ENCODE measurements at regions not wholly inside any gene's neighbourhood (a gene's known extent, or its start where the extent isn't known, plus 50 kb on each side); places are given as distances from the start of the nearest gene placed in this dataset.

- Mint-ChIP-seq H3K4me3 (no peak overlapping the region), H3K27me3 (no peaks in the 10 kb centered on the region), H3K4me1 (no peaks in the 10 kb centered on the region), H3K9me3 (ENCODE audit: insufficient read depth) (peaks cover 6% of the 10 kb centered on the region), H3K27ac (no peak overlapping the region)
- no peaks in the 10 kb centered on the region for H3K79me2 ChIP-seq (ENCODE audit: control insufficient read depth, insufficient read depth, low read length)
- H3K27me3 ChIP-seq (replicated peaks in 1 of 4; ENCODE audit: control extremely low read depth in 1 of 4, control insufficient read depth in 3 of 4, insufficient read depth in 4 of 4, low read length in 3 of 4), result no peaks in the 10 kb centered on the region
- H3K9me3 ChIP-seq (ENCODE audit: control extremely low read depth in 1 of 3, control insufficient read depth in 2 of 3, insufficient read depth in 1 of 3, low read length in 2 of 3), result no peaks in the 10 kb centered on the region
- 92% methylated on average over 1 of the region's 1 CpG for WGBS (ENCODE audit: insufficient coverage)
- ChIA-PET CTCF (no interaction called here), POLR2A (no interaction called here)
- H2AFZ ChIP-seq (ENCODE audit: insufficient read depth, low read depth, low read length, poor library complexity, severe bottlenecking), result no peak overlapping the region
- H3K4me2 ChIP-seq (replicated peaks; ENCODE audit: low read depth, low read length, poor library complexity, severe bottlenecking), result no peak overlapping the region
- DNase-seq (no peak), ATAC-seq (ENCODE audit: low read depth) (no peak)
- no peaks in the 10 kb centered on the region for H3K4me1 ChIP-seq (ENCODE audit: control insufficient read depth in 2 of 2, insufficient read depth in 2 of 2, low read length in 2 of 2)
- H3K9ac ChIP-seq (ENCODE audit: low read length), result no peak overlapping the region
- H3K36me3 ChIP-seq (replicated peaks in 1 of 2; ENCODE audit: control extremely low read depth in 1 of 2, control insufficient read depth in 1 of 2, extremely low read depth in 1 of 2, insufficient read depth in 2 of 2, low read length in 1 of 2), result no peaks in the 10 kb centered on the region
- H4K20me1 ChIP-seq (ENCODE audit: control insufficient read depth, insufficient read depth, low read length, poor library complexity, severe bottlenecking), result no peaks in the 10 kb centered on the region
- intact Hi-C loops (cut with micrococcal nuclease), result no loop called here
- TF ChIP-seq CTCF (IDR thresholded peaks at IDR 0.05) (no peak), EZH2 (IDR thresholded peaks at IDR 0.05; ENCODE audit: borderline replicate concordance, insufficient read depth, low read depth, low read length, poor library complexity, severe bottlenecking) (no peak)
- no peak overlapping the region for H3K27ac ChIP-seq (ENCODE audit: low read length in 2 of 2)
- H3K4me3 ChIP-seq (ENCODE audit: control extremely low read depth in 1 of 5, extremely low read depth in 1 of 5, insufficient read depth in 1 of 5, low read depth in 2 of 5, low read length in 4 of 5), result no peak overlapping the region
Observed at GRCh38 chr13:56681404-56681803, 459.3 kb upstream of the PRR20A start.

DNA sequence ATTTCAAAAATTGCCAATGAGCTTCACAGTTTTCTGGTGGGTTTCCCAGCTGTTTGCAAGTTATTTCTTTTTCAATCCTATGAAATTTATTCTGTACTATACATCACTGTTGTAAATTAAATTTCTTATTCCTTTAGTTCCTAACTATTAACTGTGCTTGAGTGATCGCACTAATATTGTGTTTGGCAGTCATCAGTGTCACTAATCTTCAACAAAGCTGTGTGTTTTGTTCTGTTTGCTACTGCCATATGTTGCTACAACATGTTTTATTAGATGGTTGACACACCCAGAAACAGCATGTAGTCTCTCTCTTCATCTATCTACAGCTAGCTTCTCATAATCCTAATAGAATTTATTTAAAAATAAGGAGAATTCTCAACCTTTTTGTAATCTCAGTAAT lies 453.6 kb upstream of the PRR20A start:
- intact Hi-C loops (cut with micrococcal nuclease), result no loop called here
- H3K4me1 ChIP-seq (ENCODE audit: control insufficient read depth in 2 of 2, insufficient read depth in 2 of 2, low read length in 2 of 2), result no peaks in the 10 kb centered on the region
- Mint-ChIP-seq H3K4me1 (no peaks in the 10 kb centered on the region), H3K27ac (no peak overlapping the region), H3K4me3 (no peak overlapping the region), H3K27me3 (no peaks in the 10 kb centered on the region), H3K9me3 (ENCODE audit: insufficient read depth) (peaks cover 6% of the 10 kb centered on the region)
- H3K27ac ChIP-seq (ENCODE audit: low read length in 2 of 2), result no peak overlapping the region
- TF ChIP-seq EZH2 (IDR thresholded peaks at IDR 0.05; ENCODE audit: borderline replicate concordance, insufficient read depth, low read depth, low read length, poor library complexity, severe bottlenecking) (no peak), CTCF (IDR thresholded peaks at IDR 0.05) (no peak)
- WGBS (ENCODE audit: insufficient coverage), result no CpG with 5 or more reads among the region's 1 CpG
- no peaks in the 10 kb centered on the region for H3K36me3 ChIP-seq (replicated peaks in 1 of 2; ENCODE audit: control extremely low read depth in 1 of 2, control insufficient read depth in 1 of 2, extremely low read depth in 1 of 2, insufficient read depth in 2 of 2, low read length in 1 of 2)
- ChIA-PET CTCF (no interaction called here), POLR2A (no interaction called here)
- H3K27me3 ChIP-seq (replicated peaks in 1 of 4; ENCODE audit: control extremely low read depth in 1 of 4, control insufficient read depth in 3 of 4, insufficient read depth in 4 of 4, low read length in 3 of 4), result no peaks in the 10 kb centered on the region
- DNase-seq (no peak), ATAC-seq (ENCODE audit: low read depth) (no peak)
- no peaks in the 10 kb centered on the region for H3K9me3 ChIP-seq (ENCODE audit: control extremely low read depth in 1 of 3, control insufficient read depth in 2 of 3, insufficient read depth in 1 of 3, low read length in 2 of 3)
- no peak overlapping the region for H3K9ac ChIP-seq (ENCODE audit: low read length)
- H3K79me2 ChIP-seq (ENCODE audit: control insufficient read depth, insufficient read depth, low read length), result no peaks in the 10 kb centered on the region
- no peak overlapping the region for H3K4me2 ChIP-seq (replicated peaks; ENCODE audit: low read depth, low read length, poor library complexity, severe bottlenecking)
- no peaks in the 10 kb centered on the region for H4K20me1 ChIP-seq (ENCODE audit: control insufficient read depth, insufficient read depth, low read length, poor library complexity, severe bottlenecking)
- no peak overlapping the region for H3K4me3 ChIP-seq (ENCODE audit: control extremely low read depth in 1 of 5, extremely low read depth in 1 of 5, insufficient read depth in 1 of 5, low read depth in 2 of 5, low read length in 4 of 5)
- no peak overlapping the region for H2AFZ ChIP-seq (ENCODE audit: insufficient read depth, low read depth, low read length, poor library complexity, severe bottlenecking)

All from B cell (primary cell).